Loucy (cell line): ENCODE measurements at regions not wholly inside any gene's neighbourhood (a gene's known extent, or its start where the extent isn't known, plus 50 kb on each side); places are given as distances from the start of the nearest gene placed in this dataset.

Source experiments
- EZH2phosphoT487 ChIP-seq: fragments of 200-600 bp; IDR thresholded peaks from 2 replicates; pipeline ENCODE4 v1.6.1; 2018; ENCODE audit warnings: antibody characterized with exemption, mild to moderate bottlenecking, moderate library complexity, borderline replicate concordance
- TF ChIP-seq, protein P1 (sequence below): fragments of 200-600 bp; sonication (generic); conservative IDR thresholded peaks from 2 replicates; pipeline ENCODE4 v1.5.1; 2014; ENCODE audit warnings: mild to moderate bottlenecking, antibody characterized with exemption, low read length

DNA sequence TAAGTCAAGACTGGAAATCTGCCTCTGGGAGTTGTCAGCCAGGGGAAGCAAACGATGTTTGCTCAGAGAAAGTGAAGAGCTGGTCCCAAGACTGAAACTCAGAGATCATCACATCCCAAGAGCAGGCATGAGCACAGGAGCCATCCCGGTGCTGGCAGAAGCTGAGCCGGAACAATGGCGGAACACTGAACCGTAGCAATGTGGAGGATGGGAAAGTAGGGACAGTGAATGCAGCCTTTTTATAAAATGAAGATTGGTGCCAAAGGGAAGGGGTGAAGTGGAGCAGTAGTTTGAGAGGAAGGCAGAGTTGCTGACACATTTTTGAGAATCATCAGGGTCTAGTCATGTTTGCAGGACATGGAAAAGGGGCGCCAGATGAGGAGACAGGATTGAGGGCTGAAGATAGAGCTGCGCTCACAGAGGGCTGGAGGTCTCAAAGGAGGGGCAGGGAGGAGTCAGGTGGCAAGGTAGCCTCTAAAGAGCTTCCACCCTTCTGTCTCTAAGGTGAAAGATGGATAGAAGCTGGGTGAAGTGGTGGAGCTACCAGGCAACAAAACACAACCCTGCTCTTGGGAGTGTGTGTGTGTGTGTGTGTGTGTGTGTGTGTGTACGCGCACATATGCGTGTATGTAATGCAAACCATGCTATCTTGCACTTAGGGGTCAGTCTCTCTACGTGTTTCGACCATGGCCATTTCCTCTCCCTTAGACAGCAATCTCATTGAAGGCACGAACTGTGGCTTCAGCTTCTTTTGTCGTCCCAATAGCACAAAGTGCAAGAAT lies 94.3 kb upstream of the IRF2BP2 start:
- TF ChIP-seq, protein P1, sequence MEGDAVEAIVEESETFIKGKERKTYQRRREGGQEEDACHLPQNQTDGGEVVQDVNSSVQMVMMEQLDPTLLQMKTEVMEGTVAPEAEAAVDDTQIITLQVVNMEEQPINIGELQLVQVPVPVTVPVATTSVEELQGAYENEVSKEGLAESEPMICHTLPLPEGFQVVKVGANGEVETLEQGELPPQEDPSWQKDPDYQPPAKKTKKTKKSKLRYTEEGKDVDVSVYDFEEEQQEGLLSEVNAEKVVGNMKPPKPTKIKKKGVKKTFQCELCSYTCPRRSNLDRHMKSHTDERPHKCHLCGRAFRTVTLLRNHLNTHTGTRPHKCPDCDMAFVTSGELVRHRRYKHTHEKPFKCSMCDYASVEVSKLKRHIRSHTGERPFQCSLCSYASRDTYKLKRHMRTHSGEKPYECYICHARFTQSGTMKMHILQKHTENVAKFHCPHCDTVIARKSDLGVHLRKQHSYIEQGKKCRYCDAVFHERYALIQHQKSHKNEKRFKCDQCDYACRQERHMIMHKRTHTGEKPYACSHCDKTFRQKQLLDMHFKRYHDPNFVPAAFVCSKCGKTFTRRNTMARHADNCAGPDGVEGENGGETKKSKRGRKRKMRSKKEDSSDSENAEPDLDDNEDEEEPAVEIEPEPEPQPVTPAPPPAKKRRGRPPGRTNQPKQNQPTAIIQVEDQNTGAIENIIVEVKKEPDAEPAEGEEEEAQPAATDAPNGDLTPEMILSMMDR: no peak
- TF ChIP-seq EZH2phosphoT487: no peak
